ENCODE measurements at regions not wholly inside any gene's neighbourhood (a gene's known extent, or its start where the extent isn't known, plus 50 kb on each side); places are given as distances from the start of the nearest gene placed in this dataset.
A peak's percentile ranks its signal among the peaks of the same experiment; 100 is the strongest.
"Not testable (repeated sequence)": the region's sequence is repeated elsewhere in the genome, so short reads cannot be mapped to it uniquely, and the experiment has no call there.

DNA sequence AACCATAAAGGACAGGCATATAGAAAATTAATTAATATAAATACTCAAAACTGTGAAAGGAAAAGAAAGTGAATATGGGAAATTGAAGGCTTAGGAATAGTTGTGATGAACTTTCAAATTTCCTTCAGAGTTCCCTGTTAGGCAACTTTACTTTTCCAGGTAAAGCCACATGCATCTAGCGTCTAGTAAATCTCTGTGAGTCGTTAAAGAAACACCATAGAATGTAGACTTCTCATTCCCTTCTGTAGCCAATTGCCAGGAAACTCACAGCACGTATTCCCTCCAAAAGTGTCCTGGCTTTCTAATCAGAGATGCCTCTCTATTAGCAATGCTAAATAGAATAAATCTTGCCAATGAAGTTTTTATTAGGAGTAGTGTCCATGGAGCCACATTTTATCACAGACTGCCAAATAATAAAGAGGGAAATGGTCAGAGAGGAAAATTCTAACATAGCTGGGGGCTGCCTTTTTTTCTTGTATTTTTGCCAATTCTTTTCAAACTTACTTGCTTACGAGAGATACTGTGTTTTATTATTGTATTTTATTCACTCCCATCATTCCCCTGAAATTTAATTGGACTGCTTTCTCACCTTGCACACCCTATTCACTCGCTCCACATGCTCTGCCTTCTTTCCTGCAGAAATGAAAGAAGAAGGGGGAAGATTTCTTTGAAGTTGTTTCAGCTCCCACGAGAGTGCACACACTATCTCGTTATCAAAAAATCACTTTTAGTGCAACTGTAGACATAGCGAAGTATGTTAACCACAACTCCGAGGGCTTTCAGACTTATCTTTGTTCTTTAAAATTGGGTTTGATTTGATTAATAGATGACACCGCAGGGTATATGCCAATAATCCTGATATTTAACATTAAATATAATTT, 439.0 kb downstream of the CSNK1G3 start:
- H3K4me3 ChIP-seq (ENCODE audit: low read length): no peak overlapping the region
- no peak for DNase-seq (ENCODE audit: low read depth, low spot score)

DNA sequence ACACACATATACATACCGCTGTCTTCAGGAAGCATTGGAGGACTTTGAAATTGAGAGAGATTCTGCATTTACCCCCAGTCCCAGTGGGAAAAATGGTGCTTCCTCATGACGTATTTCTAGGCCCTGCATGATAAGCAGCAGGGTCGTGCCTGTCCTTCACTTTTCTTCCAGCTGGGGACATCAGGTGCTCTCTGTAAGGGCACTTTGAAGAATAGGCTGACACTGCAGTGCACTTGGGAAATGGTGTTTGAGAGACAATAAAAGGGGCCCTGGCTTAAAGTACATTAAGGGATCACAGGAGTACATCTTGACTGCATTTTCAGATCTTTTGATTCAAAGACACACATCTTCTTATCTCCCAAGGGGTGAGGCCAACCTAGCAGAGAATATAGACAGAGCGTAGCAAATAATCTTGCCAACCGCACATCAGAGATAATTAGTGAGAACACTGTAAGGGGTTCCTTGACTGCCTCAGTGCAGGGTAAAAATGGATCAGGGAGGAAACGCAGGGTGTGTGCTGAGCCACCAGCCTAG, 437.9 kb downstream of the CSNK1G3 start:
- no peak overlapping the region for H3K4me3 ChIP-seq (ENCODE audit: low read length)
- DNase-seq (ENCODE audit: low read depth, low spot score): no peak

DNA sequence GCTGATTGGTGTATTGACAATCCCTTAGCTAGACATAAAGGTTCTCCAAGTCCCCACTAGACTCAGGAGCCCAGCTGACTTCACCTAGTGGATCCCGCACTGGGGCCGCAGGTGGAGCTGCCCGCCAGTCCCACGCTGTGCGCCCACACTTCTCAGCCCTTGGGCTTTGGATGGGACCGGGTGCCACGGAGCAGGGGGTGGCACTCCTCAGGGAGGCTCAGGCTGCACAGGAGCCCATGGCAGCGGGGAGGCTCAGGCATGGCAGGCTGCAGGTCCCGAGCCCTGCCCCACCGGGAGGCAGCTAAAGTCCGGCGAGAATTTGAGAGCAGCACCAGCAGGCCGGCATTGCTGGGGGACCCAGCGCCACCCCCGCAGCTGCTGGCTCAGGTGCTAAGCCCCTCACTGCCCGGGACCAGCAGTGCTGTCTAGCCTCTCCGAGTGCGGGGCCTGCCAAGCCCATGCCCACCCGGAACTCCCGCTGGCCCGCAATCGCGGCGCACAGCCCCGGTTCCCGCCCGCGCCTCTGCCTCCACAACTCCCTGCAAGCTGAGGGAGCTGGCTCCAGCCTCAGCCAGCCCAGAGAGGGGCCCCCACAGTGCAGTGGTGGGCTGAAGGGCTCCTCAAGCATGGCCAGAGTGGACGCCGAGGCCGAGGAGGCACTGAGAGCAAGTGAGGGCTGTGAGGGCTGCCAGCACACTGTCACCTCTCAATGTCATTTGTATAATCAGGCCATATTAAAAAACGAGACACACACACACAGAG, 437.2 kb downstream of the CSNK1G3 start:
- no peak for DNase-seq (ENCODE audit: low read depth, low spot score)
- H3K4me3 ChIP-seq (ENCODE audit: low read length): no peak overlapping the region

DNA sequence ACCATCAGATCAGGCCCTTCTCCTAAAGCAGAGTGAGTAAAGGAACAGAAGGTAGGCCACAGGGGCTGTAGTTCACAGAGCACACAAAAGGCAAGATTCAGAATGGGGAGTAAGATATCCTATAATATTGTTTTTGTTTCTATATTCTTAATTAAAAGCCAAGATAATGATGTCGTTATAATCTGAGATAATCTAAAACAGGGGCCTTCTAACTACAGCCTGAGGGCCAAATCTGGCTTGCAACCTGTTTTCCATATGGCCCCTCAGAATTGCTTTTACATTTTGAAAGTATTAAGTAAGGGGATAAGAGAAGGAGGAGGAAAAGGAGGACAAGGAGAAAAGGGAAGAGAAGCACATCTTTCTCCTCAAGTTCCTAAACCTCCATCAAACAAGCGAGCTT, 435.8 kb downstream of the CSNK1G3 start:
- no peak overlapping the region for H3K4me3 ChIP-seq (ENCODE audit: low read length)
- DNase-seq (ENCODE audit: low read depth, low spot score): no peak

DNA sequence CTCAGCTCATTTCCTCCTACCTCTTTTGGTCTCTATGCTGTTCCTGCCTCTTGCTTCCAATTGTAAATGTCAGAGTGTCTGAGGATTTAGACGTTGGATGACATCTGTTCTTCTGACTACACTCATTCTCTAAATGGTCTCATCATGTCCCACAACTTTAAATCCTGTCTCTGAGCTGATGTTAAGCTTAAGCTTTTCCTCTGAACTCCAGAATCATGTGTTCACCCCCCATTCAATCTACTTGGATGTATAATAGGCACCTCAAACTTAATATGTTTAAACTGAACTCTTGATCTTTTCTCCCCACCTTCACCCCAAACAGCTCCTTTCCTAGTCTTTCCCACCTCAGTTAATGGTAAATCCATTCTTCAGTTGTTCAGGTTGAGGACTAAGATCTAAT, 433.6 kb downstream of the CSNK1G3 start:
- no peak for DNase-seq (ENCODE audit: low read depth, low spot score)
- H3K4me3 ChIP-seq (ENCODE audit: low read length): no peak overlapping the region

DNA sequence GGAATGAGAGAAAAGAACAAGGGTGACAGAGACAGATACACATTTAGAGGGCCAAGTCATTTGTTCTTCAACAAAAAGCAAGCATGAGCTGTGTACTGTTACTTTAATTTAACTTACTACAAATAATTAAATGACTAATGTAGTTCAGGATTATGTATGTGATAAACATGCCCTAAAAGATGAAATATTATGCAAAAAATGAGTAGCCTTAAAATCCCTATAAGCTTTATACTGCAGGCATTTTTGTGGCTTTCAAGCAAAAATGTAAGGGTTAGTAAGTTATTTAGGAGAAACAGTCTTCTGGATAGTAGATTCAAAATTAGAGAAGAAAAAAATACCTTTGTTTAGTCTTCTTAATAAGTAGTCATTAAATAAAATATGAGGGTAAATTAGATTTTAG, 431.2 kb downstream of the CSNK1G3 start:
- DNase-seq (ENCODE audit: low read depth, low spot score): no peak
- H3K4me3 ChIP-seq (ENCODE audit: low read length): no peak overlapping the region

DNA sequence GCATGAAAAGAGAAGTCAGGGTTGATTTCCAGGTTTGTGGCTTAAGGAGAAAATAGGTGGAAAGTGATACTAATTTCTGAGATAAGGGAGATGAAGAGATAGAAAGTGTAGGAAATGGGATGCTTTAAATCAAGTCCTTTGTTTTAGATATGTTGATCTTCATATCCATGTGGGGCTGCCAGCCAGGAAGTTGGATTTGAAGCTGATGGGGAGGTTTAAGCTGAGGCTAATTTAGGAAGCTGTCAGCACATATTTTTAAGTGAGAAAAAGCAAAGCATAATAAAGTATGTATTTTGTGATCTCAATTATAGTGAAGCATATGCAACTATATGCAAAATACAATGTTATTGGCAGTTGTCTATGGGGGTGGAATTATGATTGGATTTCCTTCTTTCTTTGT, 428.4 kb downstream of the CSNK1G3 start:
- H3K4me3 ChIP-seq (ENCODE audit: low read length): no peak overlapping the region
- DNase-seq (ENCODE audit: low read depth, low spot score): no peak

DNA sequence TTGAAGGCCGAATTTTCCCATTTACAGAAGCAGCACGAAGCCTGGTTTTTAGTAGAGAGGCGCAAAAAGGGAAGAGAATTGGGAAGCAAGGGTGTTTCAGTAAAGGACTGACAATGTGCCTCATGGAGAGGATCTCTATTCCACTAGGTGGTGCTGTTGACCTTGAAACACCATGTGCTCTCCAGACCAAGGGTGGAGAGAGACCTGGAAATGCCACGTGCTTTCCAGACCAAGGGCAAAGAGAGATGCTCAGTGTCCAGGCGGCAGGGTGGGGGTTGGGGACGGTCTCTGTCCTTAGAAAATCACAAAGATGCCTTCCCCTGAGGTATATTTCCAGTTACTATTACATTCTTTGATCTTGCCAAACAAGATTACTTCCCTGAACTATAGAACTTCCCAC, 425.3 kb downstream of the CSNK1G3 start:
- DNase-seq (ENCODE audit: low read depth, low spot score): peak; percentile 18
- H3K4me3 ChIP-seq (ENCODE audit: low read length): no peak overlapping the region

DNA sequence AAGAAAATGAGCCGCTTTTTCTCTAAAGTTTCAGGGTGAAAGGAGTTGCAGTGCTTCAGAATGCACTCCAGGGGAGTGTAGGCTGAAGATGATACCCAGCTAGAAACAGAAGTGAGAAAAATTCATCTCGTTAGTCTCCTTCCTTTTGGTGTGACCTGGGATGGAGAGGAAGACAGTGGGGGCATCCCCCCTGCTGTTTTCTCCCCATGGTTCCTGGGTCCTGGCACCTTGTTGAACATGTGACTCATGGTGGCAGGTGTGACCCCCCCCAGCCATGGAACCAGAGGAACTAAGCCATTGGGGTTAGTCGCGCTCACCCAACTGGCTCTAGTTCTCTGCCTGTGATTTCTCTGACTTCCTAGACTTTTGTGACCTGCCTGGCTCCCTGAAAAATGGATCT, 424.6 kb downstream of the CSNK1G3 start:
- no peak for DNase-seq (ENCODE audit: low read depth, low spot score)
- H3K4me3 ChIP-seq (ENCODE audit: low read length): no peak overlapping the region

DNA sequence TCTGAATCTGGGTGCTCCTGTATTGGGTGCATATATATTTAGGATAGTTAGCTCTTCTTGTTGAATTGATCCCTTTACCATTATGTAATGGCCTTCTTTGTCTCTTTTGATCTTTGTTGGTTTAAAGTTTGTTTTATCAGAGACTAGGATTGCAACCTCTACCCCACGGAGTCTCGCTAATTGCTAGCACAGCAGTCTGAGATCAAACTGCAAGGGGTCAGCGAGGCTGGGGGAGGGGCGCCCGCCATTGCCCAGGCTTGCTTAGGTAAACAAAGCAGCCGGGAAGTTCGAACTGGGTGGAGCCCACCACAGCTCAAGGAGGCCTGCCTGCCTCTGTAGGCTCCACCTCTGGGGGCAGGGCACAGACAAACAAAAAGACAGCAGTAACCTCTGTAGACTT, 421.8 kb downstream of the CSNK1G3 start:
- DNase-seq (ENCODE audit: low read depth, low spot score): not testable (repeated sequence)

DNA sequence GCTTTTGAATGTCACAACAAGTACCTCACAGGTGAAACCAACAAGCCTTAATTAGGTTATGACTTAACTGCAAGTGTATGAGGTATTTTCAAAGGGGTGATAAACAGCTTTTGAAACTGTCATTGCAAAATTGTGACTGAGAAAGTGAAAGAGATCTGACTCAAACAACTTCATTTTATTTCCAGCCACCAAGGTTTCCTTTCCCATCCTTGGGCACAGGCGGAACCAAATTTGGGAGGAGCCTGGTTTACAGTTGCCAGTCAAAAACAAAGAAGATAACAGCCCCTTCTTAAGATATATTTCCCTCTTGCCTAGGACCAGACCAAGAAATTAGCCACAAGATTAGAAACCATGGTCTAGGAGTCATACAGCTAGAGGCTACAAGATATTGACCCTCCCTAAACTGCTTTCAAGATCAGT, 417.1 kb downstream of the CSNK1G3 start:
- DNase-seq (ENCODE audit: low read depth, low spot score): no peak
- no peak overlapping the region for H3K4me3 ChIP-seq (ENCODE audit: low read length)

More for the DNA sequence above, 421.8 kb downstream of the CSNK1G3 start:
- H3K4me3 ChIP-seq (ENCODE audit: low read length): not testable (repeated sequence)

DNA sequence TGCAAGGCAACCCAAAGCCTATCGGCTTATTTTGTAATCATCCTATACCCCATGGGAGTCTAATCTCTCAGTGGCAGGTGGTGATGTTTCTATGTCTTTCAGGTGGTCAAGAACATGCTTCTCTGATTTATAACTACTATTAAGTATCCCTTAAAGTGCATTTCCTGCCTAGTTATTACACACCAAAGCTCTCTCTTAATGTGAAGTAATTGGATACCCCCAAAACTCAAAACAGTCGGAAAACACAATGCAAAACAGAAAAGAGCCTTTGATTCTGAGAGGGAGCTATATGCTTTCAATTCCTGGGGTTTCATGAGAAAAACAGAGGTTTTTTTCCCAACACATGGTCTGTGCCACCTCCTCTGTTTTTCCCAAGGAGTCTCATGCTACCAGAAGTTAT, 416.4 kb downstream of the CSNK1G3 start:
- H3K4me3 ChIP-seq (ENCODE audit: low read length): no peak overlapping the region
- no peak for DNase-seq (ENCODE audit: low read depth, low spot score)

DNA sequence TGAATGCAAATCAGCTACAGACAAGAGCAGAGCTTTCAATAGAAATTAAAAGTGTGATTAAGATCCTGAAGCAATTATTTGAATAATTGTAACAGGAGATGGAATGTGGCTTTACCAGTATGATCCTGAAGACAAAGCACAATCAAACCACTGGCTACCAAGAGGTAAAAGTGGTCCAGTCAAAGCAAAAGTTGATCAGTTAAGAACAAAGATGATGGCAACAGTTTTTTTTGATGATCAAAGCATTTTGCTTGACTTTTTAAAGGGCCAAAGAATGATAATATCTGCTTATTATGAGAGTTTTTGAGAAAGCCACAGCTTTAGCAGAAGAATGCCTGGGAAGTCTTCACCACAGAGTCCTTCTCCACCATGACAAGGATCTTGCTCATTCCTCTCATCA, 409.2 kb downstream of the CSNK1G3 start:
- DNase-seq (ENCODE audit: low read depth, low spot score): no peak
- H3K4me3 ChIP-seq (ENCODE audit: low read length): no peak overlapping the region

DNA sequence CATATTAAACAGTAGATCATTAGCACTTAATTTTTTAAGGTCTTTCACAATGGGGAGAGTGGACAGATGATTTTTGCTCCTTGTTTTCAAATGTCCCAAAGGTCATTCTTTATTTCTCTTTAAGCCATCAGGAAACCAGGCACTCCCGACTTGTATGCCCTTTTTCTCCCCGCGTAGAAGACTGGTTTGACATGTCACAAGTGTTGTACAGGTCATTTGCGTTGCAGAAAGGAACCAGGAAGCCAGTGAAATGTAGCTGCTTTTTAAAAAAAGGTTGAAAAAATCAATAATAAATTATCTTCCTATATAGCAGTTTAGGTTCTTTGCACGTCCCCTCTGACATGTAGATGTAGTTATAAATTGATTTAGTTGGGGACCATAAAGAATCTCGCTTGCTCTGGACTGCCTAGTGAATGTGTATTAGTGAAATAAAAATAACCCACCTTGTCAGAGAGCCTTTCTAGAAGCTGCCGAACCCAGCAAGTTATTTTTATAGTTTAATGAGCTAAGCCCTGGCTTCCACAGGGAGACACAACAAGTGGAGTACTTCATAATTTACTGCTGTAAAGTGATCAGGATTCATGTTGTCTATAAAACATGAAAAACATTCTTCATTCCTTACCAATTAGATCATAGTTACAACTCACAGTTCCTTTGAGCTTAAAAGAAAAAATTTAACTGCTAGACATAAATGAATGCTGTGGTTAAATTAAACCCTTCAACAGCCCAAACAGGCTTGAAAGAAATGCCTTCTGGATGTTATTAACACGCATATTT, 404.6 kb downstream of the CSNK1G3 start:
- DNase-seq (ENCODE audit: low read depth, low spot score): no peak

DNA sequence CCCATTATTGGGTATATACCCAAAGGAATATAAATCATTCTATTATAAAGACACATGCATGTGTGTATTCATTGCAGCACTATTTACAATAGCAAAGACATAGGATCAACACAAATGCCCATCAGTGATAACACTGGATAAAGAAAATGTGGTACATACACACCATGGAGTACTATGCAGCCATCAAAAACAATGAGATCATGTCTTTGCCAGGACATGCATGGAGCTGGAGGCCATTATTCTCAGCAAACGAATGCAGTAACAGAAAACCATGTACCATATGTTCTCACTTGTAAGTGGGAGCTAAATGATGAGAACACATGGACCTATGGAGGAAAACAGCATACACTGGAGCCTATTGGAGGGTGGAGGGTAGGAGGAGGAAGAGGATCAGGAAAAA, 402.4 kb downstream of the CSNK1G3 start:
- no peak overlapping the region for H3K4me3 ChIP-seq (ENCODE audit: low read length)
- DNase-seq (ENCODE audit: low read depth, low spot score): no peak

More for the DNA sequence above, 404.6 kb downstream of the CSNK1G3 start:
- no peak overlapping the region for H3K4me3 ChIP-seq (ENCODE audit: low read length)

DNA sequence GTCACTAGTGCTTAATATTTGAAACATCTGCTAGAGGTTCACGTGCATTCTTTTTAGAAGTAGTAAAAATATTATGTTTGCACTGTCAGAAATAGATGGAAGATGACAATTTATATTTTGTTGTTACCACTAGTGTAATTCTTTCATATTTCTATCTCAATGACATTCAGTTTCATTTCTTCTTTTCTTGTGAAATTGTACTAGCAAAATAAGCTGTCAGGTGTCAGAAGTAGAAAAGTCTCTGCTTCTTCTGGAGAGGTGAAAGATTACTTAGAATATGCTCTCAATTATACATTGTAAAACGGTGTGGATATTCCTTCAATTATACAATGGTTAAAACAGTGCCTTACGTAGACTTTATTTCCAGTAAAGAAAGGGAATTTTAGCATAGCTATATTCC, 395.4 kb downstream of the CSNK1G3 start:
- no peak for DNase-seq (ENCODE audit: low read depth, low spot score)
- no peak overlapping the region for H3K4me3 ChIP-seq (ENCODE audit: low read length)

DNA sequence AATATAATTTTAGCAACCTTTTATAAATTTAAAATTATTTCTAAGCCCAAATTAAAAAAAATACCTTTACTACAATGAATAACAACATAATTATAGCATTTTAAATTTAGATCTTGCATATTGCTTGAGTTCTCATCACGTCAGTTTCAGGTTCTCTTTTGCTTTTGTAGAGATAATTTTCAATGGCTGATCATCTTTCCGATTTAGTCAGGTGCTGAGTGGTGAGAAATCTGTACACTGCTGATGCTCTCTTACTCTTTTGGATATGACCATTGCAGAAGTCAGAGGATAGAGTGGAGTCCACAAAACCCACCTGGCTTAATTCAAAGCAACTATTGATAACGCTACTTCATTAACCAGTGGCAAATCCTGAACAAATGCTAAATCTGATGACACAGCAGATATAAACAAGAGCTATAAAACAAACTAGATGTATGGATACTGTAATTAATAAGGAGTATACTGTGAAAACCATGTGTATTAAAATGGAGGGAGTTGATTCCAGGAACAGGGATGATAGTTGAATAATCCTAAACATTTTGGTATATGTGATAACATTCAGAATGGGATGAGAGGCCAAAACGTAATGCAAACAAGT, 394.8 kb downstream of the CSNK1G3 start:
- DNase-seq (ENCODE audit: low read depth, low spot score): no peak
- H3K4me3 ChIP-seq (ENCODE audit: low read length): no peak overlapping the region

DNA sequence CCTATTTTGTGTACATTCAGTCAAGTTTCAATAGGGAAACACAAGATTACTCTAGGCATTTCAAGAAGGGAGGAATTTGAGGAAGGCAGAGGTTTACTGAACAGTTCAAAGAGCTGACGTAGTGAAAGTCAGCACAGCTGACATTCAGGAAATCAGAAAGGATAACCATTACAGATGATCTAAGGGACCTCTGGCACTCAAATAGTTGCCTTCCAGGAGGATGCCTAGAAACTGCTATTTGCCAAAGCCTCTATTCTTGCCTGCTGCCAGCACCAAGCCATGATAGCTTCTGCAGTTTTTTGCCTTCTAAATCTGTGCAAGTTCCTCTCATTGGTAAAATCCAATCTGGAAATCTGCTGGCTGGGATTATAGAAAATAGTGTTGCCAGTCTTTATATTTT, 373.1 kb downstream of the CSNK1G3 start:
- no peak for DNase-seq (ENCODE audit: low read depth, low spot score)
- H3K4me3 ChIP-seq (ENCODE audit: low read length): no peak overlapping the region

DNA sequence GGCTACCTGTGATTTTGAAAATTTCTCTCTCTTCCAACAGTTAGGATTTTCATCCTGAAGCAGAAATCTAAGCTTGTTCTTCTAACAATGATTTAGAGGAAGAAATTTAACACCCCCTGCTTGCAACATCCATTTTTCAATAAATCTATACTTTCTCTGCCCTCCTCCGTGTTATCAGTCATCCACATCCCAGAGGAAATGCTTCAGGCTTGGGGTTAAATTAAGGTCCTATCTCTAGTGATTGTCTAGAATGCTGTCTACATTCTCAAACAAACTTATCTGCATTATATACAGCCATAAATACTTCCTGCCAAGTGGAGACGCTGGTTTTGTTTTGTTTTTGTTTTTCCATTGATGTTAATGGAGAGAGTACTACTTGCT, 371.0 kb downstream of the CSNK1G3 start:
- DNase-seq (ENCODE audit: low read depth, low spot score): no peak
- no peak overlapping the region for H3K4me3 ChIP-seq (ENCODE audit: low read length)
